Fibroblast of lung (primary cell): ENCODE measurements at regions not wholly inside any gene's neighbourhood (a gene's known extent, or its start where the extent isn't known, plus 50 kb on each side); places are given as distances from the start of the nearest gene placed in this dataset.

Experiments used
- DNase-seq, 2 donors: peaks; one replicate each; pipeline versions ENCODE4 v3.0.0 to v3.0.0-alpha.2; 2010; ENCODE audit warnings: low read depth in 2 of 2
- H2AFZ ChIP-seq: 2 replicates; pipeline ENCODE4 v1.5.1; 2012; ENCODE audit warnings: low read length, control low read depth, inconsistent platforms
- H3K27ac ChIP-seq: 2 replicates; pipeline ENCODE4 v1.5.1; 2011; ENCODE audit warnings: low read length, control low read depth; ENCODE audit not compliant: insufficient read depth
- H3K27me3 ChIP-seq: 2 replicates; pipeline ENCODE4 v1.5.1; 2011; ENCODE audit warnings: mild to moderate bottlenecking, low read length; ENCODE audit not compliant: control insufficient read depth, insufficient read depth
- H3K36me3 ChIP-seq: 2 replicates; pipeline ENCODE4 v1.5.1; 2011; ENCODE audit warnings: low read length; ENCODE audit not compliant: control insufficient read depth, insufficient read depth
- H3K4me1 ChIP-seq: 2 replicates; pipeline ENCODE4 v1.5.1; 2011; ENCODE audit warnings: low read length; ENCODE audit not compliant: control insufficient read depth, insufficient read depth; ENCODE audit errors: extremely low read depth
- H3K4me2 ChIP-seq: 2 replicates; pipeline ENCODE4 v1.5.1; 2011; ENCODE audit warnings: low read length, control low read depth; ENCODE audit not compliant: insufficient read depth; ENCODE audit errors: extremely low read depth
- H3K4me3 ChIP-seq, 4 experiments: fragments of 200-600 bp in 1 of 4; sonication (generic) in 1 of 4; replicated peaks in 1 of 4; 2 replicates each; pipeline ENCODE4 v1.5.1; 2011 to 2016; ENCODE audit warnings: low read length in 4 of 4, low read depth in 3 of 4, mild to moderate bottlenecking in 3 of 4, control low read depth in 2 of 4, inconsistent platforms in 1 of 4, mixed read lengths in 1 of 4; ENCODE audit not compliant: insufficient read depth in 1 of 4; ENCODE audit errors: control extremely low read depth in 1 of 4
- H3K79me2 ChIP-seq: 2 replicates; pipeline ENCODE4 v1.5.1; 2012; ENCODE audit warnings: mild to moderate bottlenecking, low read length, inconsistent platforms; ENCODE audit not compliant: control insufficient read depth, insufficient read depth
- H3K9ac ChIP-seq: 2 replicates; pipeline ENCODE4 v1.5.1; 2011; ENCODE audit warnings: mild to moderate bottlenecking, low read length, control low read depth; ENCODE audit not compliant: insufficient read depth
- H3K9me3 ChIP-seq: 2 replicates; pipeline ENCODE4 v1.5.1; 2012; ENCODE audit warnings: low read depth, low read length; ENCODE audit not compliant: control insufficient read depth, insufficient read depth
- H4K20me1 ChIP-seq: 2 replicates; pipeline ENCODE4 v1.5.1; 2011; ENCODE audit warnings: low read length; ENCODE audit not compliant: control insufficient read depth, insufficient read depth; ENCODE audit errors: extremely low read depth
- EZH2 ChIP-seq: IDR thresholded peaks from 2 replicates; pipeline ENCODE4 v1.5.1; 2012; ENCODE audit warnings: low read length, control low read depth, mild to moderate bottlenecking; ENCODE audit errors: missing control alignments
- TF ChIP-seq, protein P1 (sequence below), 2 donors: IDR thresholded peaks in 1 of 2; conservative IDR thresholded peaks in 1 of 2; 1 replicate in 1 of 2; 2 replicates in 1 of 2; pipeline ENCODE4 v1.5.1; 2011 to 2012; ENCODE audit warnings: low read length in 2 of 2, control low read depth in 1 of 2, inconsistent platforms in 1 of 2, low read depth in 1 of 2, mild to moderate bottlenecking in 1 of 2

DNA sequence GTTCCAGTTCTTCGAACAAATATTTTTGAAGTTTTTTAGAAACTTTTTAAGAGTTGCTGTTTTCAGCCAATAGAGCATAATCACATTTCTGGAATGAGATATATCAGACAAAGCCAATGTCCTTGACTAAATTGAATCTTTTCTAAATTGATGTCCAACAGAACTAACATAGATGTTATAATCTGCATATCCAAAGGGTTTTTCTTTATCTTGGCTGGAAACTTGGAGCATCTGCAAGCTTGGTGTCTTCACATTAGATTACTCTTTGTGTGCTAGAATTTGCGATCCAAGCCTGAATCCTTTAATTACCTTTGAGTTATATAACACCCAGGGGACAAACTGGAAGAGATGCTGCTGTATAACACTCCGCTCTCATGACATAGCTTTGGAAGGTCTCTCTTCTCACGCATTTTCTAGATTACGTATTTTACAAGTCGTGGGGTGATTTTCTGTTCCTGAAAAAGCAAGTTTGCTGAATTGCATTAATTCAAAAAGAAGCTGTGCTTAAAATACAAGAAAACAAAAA is 64.4 kb upstream of the FUCA2 start:
- Histone ChIP-seq H3K27ac (no peak overlapping the region), H3K9me3 (no peaks in the 10 kb centered on the region), H2AFZ (peak overlapping the region; percentile 5), H3K79me2 (no peaks in the 10 kb centered on the region), H3K27me3 (no peaks in the 10 kb centered on the region), H3K36me3 (no peaks in the 10 kb centered on the region), H3K4me3 (no peak overlapping the region), H3K4me1 (no peaks in the 10 kb centered on the region), H3K4me2 (peak overlapping the region; percentile 19), H3K9ac (no peak overlapping the region), H4K20me1 (no peaks in the 10 kb centered on the region)
- TF ChIP-seq, protein P1, sequence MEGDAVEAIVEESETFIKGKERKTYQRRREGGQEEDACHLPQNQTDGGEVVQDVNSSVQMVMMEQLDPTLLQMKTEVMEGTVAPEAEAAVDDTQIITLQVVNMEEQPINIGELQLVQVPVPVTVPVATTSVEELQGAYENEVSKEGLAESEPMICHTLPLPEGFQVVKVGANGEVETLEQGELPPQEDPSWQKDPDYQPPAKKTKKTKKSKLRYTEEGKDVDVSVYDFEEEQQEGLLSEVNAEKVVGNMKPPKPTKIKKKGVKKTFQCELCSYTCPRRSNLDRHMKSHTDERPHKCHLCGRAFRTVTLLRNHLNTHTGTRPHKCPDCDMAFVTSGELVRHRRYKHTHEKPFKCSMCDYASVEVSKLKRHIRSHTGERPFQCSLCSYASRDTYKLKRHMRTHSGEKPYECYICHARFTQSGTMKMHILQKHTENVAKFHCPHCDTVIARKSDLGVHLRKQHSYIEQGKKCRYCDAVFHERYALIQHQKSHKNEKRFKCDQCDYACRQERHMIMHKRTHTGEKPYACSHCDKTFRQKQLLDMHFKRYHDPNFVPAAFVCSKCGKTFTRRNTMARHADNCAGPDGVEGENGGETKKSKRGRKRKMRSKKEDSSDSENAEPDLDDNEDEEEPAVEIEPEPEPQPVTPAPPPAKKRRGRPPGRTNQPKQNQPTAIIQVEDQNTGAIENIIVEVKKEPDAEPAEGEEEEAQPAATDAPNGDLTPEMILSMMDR (conservative IDR thresholded peaks at IDR 0.05 in 1 of 2, IDR thresholded peaks at IDR 0.05 in 1 of 2; ENCODE audit: low read depth in 1 of 2, low read length in 2 of 2), result no peak
- no peak for TF ChIP-seq EZH2
- no peak for DNase-seq

DNA sequence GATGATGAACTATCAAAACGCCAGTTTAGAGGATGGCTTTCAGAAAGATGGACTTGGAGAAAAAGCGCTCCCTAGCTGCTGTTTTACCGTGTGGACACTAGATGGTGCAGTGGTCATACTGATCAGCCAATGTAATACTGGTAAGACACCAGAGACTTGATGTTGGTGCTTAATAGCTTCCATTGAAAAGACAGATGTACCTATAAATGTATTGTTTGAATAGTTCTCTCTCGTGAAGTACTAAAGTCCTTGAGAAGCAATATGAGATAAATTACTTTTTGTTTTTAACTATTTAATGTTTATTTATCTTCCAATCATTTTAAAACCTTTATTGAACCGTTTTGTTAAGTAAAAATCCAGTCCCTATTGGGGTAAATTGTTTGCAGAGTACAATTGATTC is 63.9 kb upstream of the FUCA2 start:
- no peaks in the 10 kb centered on the region for H3K4me1 ChIP-seq
- no peaks in the 10 kb centered on the region for H3K9me3 ChIP-seq
- no peaks in the 10 kb centered on the region for H3K36me3 ChIP-seq
- H3K4me3 ChIP-seq, result peak overlapping the region in 1 of 4 experiments; percentile 12
- no peak for TF ChIP-seq EZH2
- TF ChIP-seq, protein P1 (conservative IDR thresholded peaks at IDR 0.05 in 1 of 2, IDR thresholded peaks at IDR 0.05 in 1 of 2; ENCODE audit: low read depth in 1 of 2, low read length in 2 of 2), result peak; percentile 90 to 92
- DNase-seq, result peak; percentile 66 to 89
- H3K4me2 ChIP-seq, result no peak overlapping the region
- H2AFZ ChIP-seq, result no peak overlapping the region
- no peaks in the 10 kb centered on the region for H3K79me2 ChIP-seq
- no peak overlapping the region for H3K27ac ChIP-seq
- no peaks in the 10 kb centered on the region for H3K27me3 ChIP-seq
- H4K20me1 ChIP-seq, result no peaks in the 10 kb centered on the region
- H3K9ac ChIP-seq, result no peak overlapping the region

DNA sequence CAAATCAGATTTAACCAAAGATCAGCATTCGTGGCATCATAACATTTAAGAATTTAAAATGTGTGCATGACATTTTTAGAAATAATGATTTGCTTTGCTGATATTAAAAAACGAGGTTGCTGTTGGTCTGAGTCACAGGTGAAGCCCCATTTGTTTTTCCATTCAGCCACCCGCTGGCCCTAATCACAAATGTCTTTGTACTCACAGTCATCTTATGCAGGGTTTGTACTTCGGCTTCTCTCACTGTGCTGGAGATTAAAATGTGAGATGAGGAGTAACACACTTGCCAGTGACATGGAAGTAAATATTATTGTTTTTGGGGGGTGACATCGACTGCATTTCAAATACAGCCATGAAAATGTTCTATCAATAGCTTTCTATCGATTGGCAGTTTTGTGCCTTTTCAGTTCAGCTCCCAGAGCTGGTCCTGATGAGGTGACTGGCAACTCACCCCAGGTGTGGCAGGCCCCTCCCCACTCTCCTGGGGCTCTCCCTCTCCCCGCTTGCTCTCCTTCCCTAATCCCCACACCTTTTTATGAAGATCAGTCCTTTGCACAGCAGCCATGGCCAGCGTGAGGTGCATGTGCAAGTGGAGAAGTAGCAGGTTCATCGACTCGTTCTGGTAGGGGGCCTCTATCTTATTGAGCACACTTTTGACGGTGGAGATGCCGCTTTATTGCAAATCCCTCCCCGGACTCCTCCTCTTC is 58.8 kb upstream of the FUCA2 start:
- Histone ChIP-seq H4K20me1 (no peaks in the 10 kb centered on the region), H3K79me2 (no peaks in the 10 kb centered on the region), H3K36me3 (no peaks in the 10 kb centered on the region), H3K4me1 (no peaks in the 10 kb centered on the region), H3K9ac (no peak overlapping the region), H3K27me3 (no peaks in the 10 kb centered on the region), H3K9me3 (no peaks in the 10 kb centered on the region), H3K4me2 (no peak overlapping the region), H2AFZ (no peak overlapping the region), H3K27ac (no peak overlapping the region), H3K4me3 (no peak overlapping the region)
- TF ChIP-seq, protein P1 (conservative IDR thresholded peaks at IDR 0.05 in 1 of 2, IDR thresholded peaks at IDR 0.05 in 1 of 2; ENCODE audit: low read depth in 1 of 2, low read length in 2 of 2), result no peak
- no peak for TF ChIP-seq EZH2
- no peak for DNase-seq
